HepG2 (cell line): ENCODE measurements at regions not wholly inside any gene's neighbourhood (a gene's known extent, or its start where the extent isn't known, plus 50 kb on each side); places are given as distances from the start of the nearest gene placed in this dataset.

ENCODE experiments used
- ATAC-seq: fragments of 200-7000 bp; cut with Tn5 transposase; 3 replicates; pipeline ENCODE4 v1.9.1; 2020; ENCODE audit warnings: mild to moderate bottlenecking, moderate library complexity
- BruUV-seq: library from RNA; stranded (reverse); fragments of 400-500 nt; replicated peaks from 2 replicates; lab custom pipeline; 2021; lab: Mats Ljungman, UMichigan
- CTCF ChIA-PET: fragments of 300-600 bp; formaldehyde crosslinking; extraction: SDS; loops from one replicate; lab custom pipeline; 2021; ENCODE audit warnings: low total read pairs, inconsistent platforms, low intra/inter-chr PET ratio; lab: Yijun Ruan, JAX
- POLR2A ChIA-PET: fragments of 350-600 bp; sonication (Branson Sonifier 250); formaldehyde crosslinking; loops from one replicate; lab custom pipeline; 2020; ENCODE audit warnings: antibody characterized with exemption, inconsistent platforms; lab: Yijun Ruan, JAX
- DNase-seq: peaks from one replicate; pipeline ENCODE4 v3.0.0-alpha.2; 2015; ENCODE audit warnings: low spot score
- FAIRE-seq: peaks from 3 replicates; lab custom pipeline; 2011; peaks lifted over from hg19 to GRCh38; lab: Jason Lieb, UNC
- H2AFZ ChIP-seq: one replicate; pipeline ENCODE4 v1.6.1; 2011; ENCODE audit warnings: low read length, inconsistent platforms
- H3K27ac ChIP-seq: fragments of 300-600 bp; 3 replicates; pipeline ENCODE4 v1.8.0; 2011; ENCODE audit warnings: mixed run types, mild to moderate bottlenecking, mixed read lengths, low read length, inconsistent platforms; ENCODE audit not compliant: insufficient read depth; ENCODE audit errors: extremely low read length
- H3K27me3 ChIP-seq, 2 experiments: fragments of 200-600 bp in 1 of 2; 2 replicates in 1 of 2; 3 replicates in 1 of 2; pipeline versions ENCODE4 v1.6.0 to v1.8.0; 2011; ENCODE audit warnings: low read length in 2 of 2, mild to moderate bottlenecking in 2 of 2, moderate library complexity in 2 of 2, inconsistent platforms in 1 of 2; ENCODE audit not compliant: insufficient read depth in 2 of 2, control insufficient read depth in 1 of 2
- H3K36me3 ChIP-seq, 2 experiments: fragments of 200-600 bp in 1 of 2; replicated peaks in 1 of 2; 2 replicates in 1 of 2; 3 replicates in 1 of 2; pipeline versions ENCODE4 v1.5.1 to v1.8.0; 2011; ENCODE audit warnings: low read length in 2 of 2, inconsistent platforms in 1 of 2; ENCODE audit not compliant: insufficient read depth in 2 of 2, control insufficient read depth in 1 of 2
- H3K4me1 ChIP-seq: 2 replicates; pipeline ENCODE4 v1.5.1; 2012; ENCODE audit warnings: low read length, inconsistent platforms; ENCODE audit not compliant: insufficient read depth
- H3K4me2 ChIP-seq: 2 replicates; pipeline ENCODE4 v1.6.0; 2011; ENCODE audit warnings: low read depth, low read length, inconsistent platforms
- H3K4me3 ChIP-seq, 3 experiments: fragments of 200-600 bp in 1 of 3; sonication (generic), shearing (Covaris generic) in 1 of 3; replicated peaks in 1 of 3; 2 replicates each; pipeline ENCODE4 v1.5.1; 2011 to 2016; ENCODE audit warnings: low read length in 3 of 3, inconsistent platforms in 2 of 3, low read depth in 2 of 3, mild to moderate bottlenecking in 2 of 3, control low read depth in 1 of 3, mixed read lengths in 1 of 3; ENCODE audit not compliant: insufficient read depth in 1 of 3
- H3K79me2 ChIP-seq: one replicate; pipeline ENCODE4 v1.6.1; 2011; ENCODE audit warnings: low read length, inconsistent platforms; ENCODE audit not compliant: insufficient read depth
- H3K9ac ChIP-seq: 2 replicates; pipeline ENCODE4 v1.6.0; 2011; ENCODE audit warnings: mild to moderate bottlenecking, low read depth, low read length, inconsistent platforms; ENCODE audit not compliant: insufficient read depth
- H3K9me3 ChIP-seq: 2 replicates; pipeline ENCODE4 v1.5.1; 2012; ENCODE audit warnings: mild to moderate bottlenecking, low read length
- H4K20me1 ChIP-seq: 2 replicates; pipeline ENCODE4 v1.6.0; 2011; ENCODE audit warnings: inconsistent platforms, mild to moderate bottlenecking, low read length, moderate library complexity; ENCODE audit not compliant: insufficient read depth
- CENPX ChIP-seq: sonication (generic); formaldehyde crosslinking; IDR thresholded peaks from 2 replicates; pipeline ENCODE4 v1.9.0; 2021; ENCODE audit warnings: mild to moderate bottlenecking, missing genetic modification reagents, moderate library complexity
- ELF3 ChIP-seq: IDR thresholded peaks from 2 replicates; pipeline ENCODE4 v1.6.1; 2016; ENCODE audit warnings: missing genetic modification reagents, missing compliant biosample characterization
- KLF16 ChIP-seq, 2 experiments: sonication (generic) in 1 of 2; formaldehyde crosslinking in 1 of 2; IDR thresholded peaks; 2 replicates each; pipeline versions ENCODE4 v1.6.1 to v1.8.0; 2016 to 2023; ENCODE audit warnings: missing genetic modification reagents in 2 of 2, missing compliant biosample characterization in 1 of 2
- MAF1 ChIP-seq: sonication (generic); formaldehyde crosslinking; IDR thresholded peaks from 2 replicates; pipeline ENCODE4 v1.5.0; 2020; ENCODE audit warnings: missing genetic modification reagents, borderline replicate concordance
- PCBP2 ChIP-seq: fragments of 200-400 bp; formaldehyde crosslinking; optimal IDR thresholded peaks from 2 replicates; pipeline ENCODE3; 2018; ENCODE audit warnings: low read length, low read depth; ENCODE audit not compliant: poor library complexity, severe bottlenecking
- SOX13 ChIP-seq, 3 experiments: fragments of 450-650 bp in 1 of 3; sonication (generic) in 1 of 3; formaldehyde crosslinking in 1 of 3; IDR thresholded peaks in 2 of 3; conservative IDR thresholded peaks in 1 of 3; 2 replicates each; pipeline versions ENCODE4 v1.5.0 to v1.6.1; 2016 to 2020; ENCODE audit warnings: antibody characterized with exemption in 1 of 3, mild to moderate bottlenecking in 1 of 3, missing compliant biosample characterization in 1 of 3, missing genetic modification reagents in 1 of 3, moderate library complexity in 1 of 3
- WGBS: methylation state at CpG from one replicate; pipeline ENCODE4 v1.1.6; 2017; ENCODE audit warnings: low lambda C conversion rate; 5-methylcytosine and 5-hydroxymethylcytosine counted together
- in situ Hi-C: cut with HindIII; loops from 2 replicates; pipeline ENCODE4 v1.10.0; 2017; ENCODE audit warnings: low pct_unique_long_range_greater_than_20kb; ENCODE audit not compliant: extremely low pct_ligation_motif_present
- intact Hi-C: fragments of 100-400 bp; cut with micrococcal nuclease; formaldehyde crosslinking; loops from one replicate; pipeline ENCODE4 v1.10.0; 2022; ENCODE audit not compliant: unreplicated experiment
- TF ChIP-seq, protein P1 (sequence below): sonication (generic); formaldehyde crosslinking; IDR thresholded peaks from 2 replicates; pipeline ENCODE4 v1.5.1; 2020; ENCODE audit warnings: missing genetic modification reagents, mild to moderate bottlenecking, borderline replicate concordance
- TF ChIP-seq, protein P2 (sequence below): sonication (generic); formaldehyde crosslinking; IDR thresholded peaks from 2 replicates; pipeline ENCODE4 v1.4.0; 2020; ENCODE audit warnings: missing genetic modification reagents, borderline replicate concordance
- TF ChIP-seq, protein P3 (sequence below): sonication (generic); formaldehyde crosslinking; IDR thresholded peaks from 2 replicates; pipeline ENCODE4 v1.8.1; 2022; ENCODE audit warnings: low read depth, mild to moderate bottlenecking, missing genetic modification reagents
- TF ChIP-seq, protein P4 (sequence below): sonication (generic); formaldehyde crosslinking; IDR thresholded peaks from 2 replicates; pipeline ENCODE4 v1.4.0; 2020; ENCODE audit warnings: missing genetic modification reagents
- TF ChIP-seq, protein P5 (sequence below): sonication (generic); formaldehyde crosslinking; IDR thresholded peaks from 2 replicates; pipeline ENCODE4 v1.8.0; 2023; ENCODE audit warnings: mild to moderate bottlenecking, missing genetic modification reagents

DNA sequence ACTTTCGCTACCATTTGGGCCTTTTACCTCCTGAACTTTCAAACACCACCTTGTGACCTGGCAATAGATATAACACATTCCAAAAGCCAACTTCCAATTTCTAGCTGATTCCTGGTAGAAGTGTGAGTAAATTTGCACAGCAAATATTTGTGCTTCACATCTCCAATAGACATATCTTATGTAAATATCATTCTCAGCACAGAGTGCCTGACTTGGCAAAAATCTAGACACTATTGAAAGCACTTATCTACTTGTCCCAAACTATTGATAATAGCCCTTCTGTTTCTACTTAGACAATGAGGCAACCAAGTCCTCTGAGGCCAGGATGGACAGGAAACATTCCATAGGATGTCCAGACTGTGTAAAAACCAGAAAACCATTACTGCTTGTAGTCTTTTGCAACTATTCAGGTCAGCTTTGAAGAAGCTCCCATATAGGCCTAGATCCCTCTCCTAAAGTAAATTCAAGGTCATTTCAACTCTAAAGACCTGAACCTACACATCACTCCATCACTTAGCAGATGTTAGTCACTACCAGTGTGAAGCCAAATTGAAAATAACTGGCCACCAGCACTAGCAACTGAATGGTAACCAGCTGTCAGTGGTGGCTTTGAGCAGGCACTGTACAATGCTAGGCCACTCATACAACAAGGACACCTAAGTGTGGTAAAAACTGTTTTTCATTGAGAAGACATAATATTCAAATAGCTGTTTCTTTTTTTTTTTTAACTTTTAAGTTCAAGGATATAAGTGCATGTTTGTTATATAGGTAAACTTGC, 95.3 kb upstream of the RSPO3 start:
- BruUV-seq = no TSS peak
- Histone ChIP-seq H3K4me3 (no peak overlapping the region), H3K4me1 (peaks cover 25% of the 10 kb centered on the region), H3K27me3 (peaks cover 0 to 50% of the 10 kb centered on the region in 2 experiments; a peak in 3 of 5 replicates), H3K4me2 (0 out of 2 replicates have a peak overlapping the region, but pooled peaks have one; percentile 2), H3K9me3 (no peaks in the 10 kb centered on the region), H4K20me1 (peaks cover 8% of the 10 kb centered on the region), H3K27ac (no peak overlapping the region), H3K36me3 (no peaks in the 10 kb centered on the region), H3K9ac (no peak overlapping the region), H3K79me2 (no peaks in the 10 kb centered on the region), H2AFZ (no peak overlapping the region)
- intact Hi-C loops = no loop called here
- CTCF ChIA-PET = no interaction called here
- WGBS = 7% methylated on average over 1 of the region's 1 CpG
- peak; percentile 85 for ATAC-seq
- FAIRE-seq = peak; percentile 39
- peak; percentile 93 for DNase-seq
- POLR2A ChIA-PET = no interaction called here
- in situ Hi-C loops = no loop called here
- TF ChIP-seq CENPX (CRISPR knock-in tag) (no peak), KLF16 (CRISPR knock-in tag; IDR thresholded peaks at IDR 0.05) (peak in 1 of 2 experiments; percentile 54; a peak in 1 of 4 replicates), MAF1 (CRISPR knock-in tag) (no peak), ELF3 (CRISPR knock-in tag) (peak; percentile 59; the same call in 1 of the 2 replicates), SOX13 (IDR thresholded peaks at IDR 0.05) (peak; percentile 89), SOX13 (CRISPR knock-in tag; conservative IDR thresholded peaks at IDR 0.05 in 1 of 2, IDR thresholded peaks at IDR 0.05 in 1 of 2) (peak in 1 of 2 experiments; percentile 98; a peak in 2 of 4 replicates), PCBP2 (no peak)
- TF ChIP-seq, protein P1, sequence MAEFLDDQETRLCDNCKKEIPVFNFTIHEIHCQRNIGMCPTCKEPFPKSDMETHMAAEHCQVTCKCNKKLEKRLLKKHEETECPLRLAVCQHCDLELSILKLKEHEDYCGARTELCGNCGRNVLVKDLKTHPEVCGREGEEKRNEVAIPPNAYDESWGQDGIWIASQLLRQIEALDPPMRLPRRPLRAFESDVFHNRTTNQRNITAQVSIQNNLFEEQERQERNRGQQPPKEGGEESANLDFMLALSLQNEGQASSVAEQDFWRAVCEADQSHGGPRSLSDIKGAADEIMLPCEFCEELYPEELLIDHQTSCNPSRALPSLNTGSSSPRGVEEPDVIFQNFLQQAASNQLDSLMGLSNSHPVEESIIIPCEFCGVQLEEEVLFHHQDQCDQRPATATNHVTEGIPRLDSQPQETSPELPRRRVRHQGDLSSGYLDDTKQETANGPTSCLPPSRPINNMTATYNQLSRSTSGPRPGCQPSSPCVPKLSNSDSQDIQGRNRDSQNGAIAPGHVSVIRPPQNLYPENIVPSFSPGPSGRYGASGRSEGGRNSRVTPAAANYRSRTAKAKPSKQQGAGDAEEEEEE (CRISPR knock-in tag) = no peak
- TF ChIP-seq, protein P2, sequence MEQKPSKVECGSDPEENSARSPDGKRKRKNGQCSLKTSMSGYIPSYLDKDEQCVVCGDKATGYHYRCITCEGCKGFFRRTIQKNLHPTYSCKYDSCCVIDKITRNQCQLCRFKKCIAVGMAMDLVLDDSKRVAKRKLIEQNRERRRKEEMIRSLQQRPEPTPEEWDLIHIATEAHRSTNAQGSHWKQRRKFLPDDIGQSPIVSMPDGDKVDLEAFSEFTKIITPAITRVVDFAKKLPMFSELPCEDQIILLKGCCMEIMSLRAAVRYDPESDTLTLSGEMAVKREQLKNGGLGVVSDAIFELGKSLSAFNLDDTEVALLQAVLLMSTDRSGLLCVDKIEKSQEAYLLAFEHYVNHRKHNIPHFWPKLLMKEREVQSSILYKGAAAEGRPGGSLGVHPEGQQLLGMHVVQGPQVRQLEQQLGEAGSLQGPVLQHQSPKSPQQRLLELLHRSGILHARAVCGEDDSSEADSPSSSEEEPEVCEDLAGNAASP (CRISPR knock-in tag) = peak; percentile 89
- TF ChIP-seq, protein P3, sequence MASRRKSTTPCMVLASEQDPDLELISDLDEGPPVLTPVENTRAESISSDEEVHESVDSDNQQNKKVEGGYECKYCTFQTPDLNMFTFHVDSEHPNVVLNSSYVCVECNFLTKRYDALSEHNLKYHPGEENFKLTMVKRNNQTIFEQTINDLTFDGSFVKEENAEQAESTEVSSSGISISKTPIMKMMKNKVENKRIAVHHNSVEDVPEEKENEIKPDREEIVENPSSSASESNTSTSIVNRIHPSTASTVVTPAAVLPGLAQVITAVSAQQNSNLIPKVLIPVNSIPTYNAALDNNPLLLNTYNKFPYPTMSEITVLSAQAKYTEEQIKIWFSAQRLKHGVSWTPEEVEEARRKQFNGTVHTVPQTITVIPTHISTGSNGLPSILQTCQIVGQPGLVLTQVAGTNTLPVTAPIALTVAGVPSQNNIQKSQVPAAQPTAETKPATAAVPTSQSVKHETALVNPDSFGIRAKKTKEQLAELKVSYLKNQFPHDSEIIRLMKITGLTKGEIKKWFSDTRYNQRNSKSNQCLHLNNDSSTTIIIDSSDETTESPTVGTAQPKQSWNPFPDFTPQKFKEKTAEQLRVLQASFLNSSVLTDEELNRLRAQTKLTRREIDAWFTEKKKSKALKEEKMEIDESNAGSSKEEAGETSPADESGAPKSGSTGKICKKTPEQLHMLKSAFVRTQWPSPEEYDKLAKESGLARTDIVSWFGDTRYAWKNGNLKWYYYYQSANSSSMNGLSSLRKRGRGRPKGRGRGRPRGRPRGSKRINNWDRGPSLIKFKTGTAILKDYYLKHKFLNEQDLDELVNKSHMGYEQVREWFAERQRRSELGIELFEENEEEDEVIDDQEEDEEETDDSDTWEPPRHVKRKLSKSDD = peak; percentile 71; the same call in 1 of the 2 replicates
- TF ChIP-seq, protein P4, sequence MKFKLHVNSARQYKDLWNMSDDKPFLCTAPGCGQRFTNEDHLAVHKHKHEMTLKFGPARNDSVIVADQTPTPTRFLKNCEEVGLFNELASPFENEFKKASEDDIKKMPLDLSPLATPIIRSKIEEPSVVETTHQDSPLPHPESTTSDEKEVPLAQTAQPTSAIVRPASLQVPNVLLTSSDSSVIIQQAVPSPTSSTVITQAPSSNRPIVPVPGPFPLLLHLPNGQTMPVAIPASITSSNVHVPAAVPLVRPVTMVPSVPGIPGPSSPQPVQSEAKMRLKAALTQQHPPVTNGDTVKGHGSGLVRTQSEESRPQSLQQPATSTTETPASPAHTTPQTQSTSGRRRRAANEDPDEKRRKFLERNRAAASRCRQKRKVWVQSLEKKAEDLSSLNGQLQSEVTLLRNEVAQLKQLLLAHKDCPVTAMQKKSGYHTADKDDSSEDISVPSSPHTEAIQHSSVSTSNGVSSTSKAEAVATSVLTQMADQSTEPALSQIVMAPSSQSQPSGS (CRISPR knock-in tag) = peak; percentile 66; the same call in 1 of the 2 replicates
- TF ChIP-seq, protein P5, sequence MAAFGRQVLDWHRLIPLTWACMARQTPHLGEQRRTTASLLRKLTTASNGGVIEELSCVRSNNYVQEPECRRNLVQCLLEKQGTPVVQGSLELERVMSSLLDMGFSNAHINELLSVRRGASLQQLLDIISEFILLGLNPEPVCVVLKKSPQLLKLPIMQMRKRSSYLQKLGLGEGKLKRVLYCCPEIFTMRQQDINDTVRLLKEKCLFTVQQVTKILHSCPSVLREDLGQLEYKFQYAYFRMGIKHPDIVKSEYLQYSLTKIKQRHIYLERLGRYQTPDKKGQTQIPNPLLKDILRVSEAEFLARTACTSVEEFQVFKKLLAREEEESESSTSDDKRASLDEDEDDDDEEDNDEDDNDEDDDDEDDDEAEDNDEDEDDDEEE (CRISPR knock-in tag) = no peak
